GM21717 (cell line): ENCODE measurements at regions not wholly inside any gene's neighbourhood (a gene's known extent, or its start where the extent isn't known, plus 50 kb on each side); places are given as distances from the start of the nearest gene placed in this dataset.
"Not testable (repeated sequence)": the region's sequence is repeated elsewhere in the genome, so short reads cannot be mapped to it uniquely, and the experiment has no call there.

Experiments
- ATAC-seq: cut with Tn5 transposase; IDR thresholded peaks from one replicate; pipeline ENCODE4 v1.9.1; 2021; ENCODE audit warnings: mild to moderate bottlenecking, moderate library complexity; ENCODE audit not compliant: unreplicated experiment

DNA sequence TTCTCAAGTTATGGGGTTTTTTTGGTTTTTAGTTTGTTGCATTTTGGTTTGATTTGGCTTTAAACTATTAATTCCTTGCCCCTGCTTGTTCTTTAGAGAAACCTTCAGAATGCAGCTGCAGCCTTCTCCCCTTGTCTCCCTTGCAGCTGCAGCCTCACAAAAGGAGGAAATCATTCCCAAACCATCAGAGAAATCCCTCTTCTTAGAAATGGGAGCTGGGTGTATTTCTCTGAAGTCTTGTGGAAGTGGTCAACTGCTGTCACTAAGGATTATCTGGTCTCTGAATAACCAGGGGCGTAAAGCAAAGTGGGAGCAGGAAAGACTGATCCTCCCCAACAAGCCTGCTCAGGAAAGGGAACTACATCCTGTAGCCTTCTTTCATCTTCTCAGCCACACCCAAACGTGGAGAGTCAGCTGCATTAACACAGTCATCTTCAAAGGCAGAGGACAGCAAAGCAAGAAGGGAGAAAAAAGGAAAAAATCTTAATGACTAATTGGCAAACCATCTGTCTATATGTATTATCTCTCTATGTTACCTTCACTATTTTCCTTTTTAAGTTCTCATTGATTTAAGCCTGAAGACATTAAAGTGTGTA, 1834.1 kb upstream of the PIK3C3 start:
- no peak for ATAC-seq

DNA sequence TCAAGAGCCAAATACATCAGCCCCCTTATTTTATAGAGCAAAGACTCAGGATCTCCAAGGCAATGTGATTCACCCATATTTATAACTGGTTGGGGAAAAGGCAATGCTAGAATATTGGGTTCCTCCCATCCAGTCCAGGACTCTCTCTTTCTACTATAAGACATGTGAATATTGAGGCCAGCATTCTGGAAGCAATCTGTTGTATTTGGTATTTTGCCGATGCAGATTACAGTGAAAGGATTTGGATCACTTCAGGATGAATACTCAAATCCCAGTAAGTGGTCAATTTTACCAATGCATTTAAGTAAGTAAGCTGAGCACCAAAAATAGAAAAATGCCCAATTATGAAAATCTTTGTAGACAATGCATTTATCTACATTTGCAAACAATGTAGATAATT, 1834.7 kb upstream of the PIK3C3 start:
- ATAC-seq = no peak

DNA sequence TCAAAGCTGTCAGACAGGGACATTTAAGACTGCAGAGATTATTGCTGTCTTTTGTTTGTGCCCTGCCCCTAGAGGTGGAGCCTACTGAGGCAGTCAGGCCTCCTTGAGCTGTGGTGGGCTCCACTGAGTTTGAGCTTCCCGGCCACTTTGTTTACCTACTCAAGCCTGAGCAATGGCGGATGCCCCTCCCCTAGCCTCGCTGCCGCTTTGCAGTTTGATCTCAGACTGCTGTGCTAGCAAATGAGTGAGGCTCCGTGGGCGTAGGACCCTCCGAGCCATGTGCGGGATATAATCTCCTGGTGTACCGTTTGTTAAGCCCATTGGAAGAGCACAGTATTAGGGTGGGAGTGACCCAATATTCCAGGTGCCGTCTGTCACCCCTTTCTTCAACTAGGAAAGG, 1835.5 kb upstream of the PIK3C3 start:
- not testable (repeated sequence) for ATAC-seq

DNA sequence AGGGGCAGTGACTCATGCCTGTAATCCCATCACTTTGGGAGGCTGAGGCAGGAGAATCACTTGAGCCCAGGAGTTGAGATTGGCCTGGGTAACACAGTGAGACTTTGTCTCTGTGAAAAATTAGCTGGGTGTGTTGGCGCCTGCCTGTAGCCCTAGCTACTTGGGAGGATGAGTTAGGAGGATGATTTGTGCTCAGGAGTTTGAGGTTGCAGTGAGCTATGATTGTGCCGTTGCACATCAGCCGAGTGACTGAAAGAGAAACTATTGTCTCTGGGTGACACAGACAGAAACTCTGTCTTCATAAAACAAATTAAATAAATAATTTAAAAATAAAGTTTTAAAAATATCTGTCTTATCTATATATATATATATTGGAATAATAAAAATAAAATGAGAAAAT, 1844.6 kb upstream of the PIK3C3 start:
- no peak for ATAC-seq

DNA sequence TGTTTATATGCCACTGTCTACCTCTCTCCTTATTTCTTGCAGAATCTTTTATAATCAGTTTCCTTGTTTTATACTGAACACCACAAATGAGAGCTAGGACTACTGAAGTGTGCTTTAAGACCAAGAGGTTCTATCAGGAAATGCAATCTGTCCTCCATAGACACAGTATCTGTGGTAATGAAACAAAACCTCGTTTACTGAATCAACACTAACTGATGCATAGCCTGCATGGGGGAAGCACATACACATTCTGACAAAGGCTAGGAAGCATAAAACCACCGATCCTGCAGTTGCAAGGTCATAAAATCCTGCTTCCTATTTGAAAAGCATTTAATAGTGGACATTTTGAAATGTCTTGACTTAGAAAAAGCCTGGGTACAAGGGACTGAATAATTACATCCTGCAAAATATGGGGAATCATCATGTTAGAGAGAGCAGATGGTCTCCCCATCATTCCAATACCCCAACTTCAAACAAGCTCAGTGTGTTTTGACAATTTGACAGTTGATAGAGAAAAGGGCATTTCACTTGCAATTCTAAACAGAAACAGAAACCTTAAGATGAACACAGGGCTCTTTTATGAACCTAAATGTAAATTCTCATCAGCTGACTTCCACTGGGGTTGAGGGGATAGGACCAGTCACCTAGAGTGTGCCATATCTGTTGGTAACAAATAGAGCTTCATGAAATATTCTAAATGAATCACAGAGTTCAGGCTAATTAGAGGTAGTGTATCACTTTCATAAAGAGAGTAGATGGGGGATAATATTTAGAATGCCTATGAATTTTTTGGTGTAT, 1845.6 kb upstream of the PIK3C3 start:
- peak; percentile 73 for ATAC-seq

DNA sequence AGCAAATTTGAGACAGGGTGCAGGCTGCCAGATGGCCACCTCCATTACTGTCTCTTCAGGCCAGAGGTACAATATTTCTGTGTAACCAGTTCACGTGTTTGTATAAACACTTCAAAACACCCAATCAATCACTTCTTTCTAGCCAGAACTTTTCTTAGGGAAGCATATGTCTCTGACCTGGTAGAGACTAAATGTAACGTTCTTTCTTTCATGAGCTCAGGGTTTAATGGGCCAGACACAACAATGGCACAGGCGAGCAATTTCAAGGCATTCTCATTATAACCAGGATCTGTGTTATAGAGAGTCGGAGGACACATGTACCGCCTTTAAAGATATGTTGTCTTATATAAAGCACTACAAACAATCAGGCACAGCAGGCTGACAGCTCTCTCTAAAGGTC, 1846.4 kb upstream of the PIK3C3 start:
- no peak for ATAC-seq

DNA sequence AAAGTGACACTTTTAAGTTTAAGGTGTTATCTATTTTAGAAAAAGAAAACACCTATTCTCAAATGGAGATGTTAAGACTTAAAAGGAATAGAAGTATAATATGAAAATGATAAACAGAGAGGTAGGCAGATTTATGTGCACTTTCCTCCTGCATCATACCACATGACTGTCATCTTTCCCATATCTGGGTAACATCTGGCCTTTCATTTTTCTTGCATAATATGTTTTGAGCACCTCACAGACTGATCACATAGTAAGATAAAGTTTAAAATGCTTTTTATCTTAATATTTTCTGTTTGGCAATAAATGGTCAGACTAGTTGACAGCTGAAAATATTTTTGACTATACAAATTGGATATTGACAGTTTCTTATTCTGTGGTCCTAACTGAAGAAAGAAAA, 1852.1 kb upstream of the PIK3C3 start:
- no peak for ATAC-seq

DNA sequence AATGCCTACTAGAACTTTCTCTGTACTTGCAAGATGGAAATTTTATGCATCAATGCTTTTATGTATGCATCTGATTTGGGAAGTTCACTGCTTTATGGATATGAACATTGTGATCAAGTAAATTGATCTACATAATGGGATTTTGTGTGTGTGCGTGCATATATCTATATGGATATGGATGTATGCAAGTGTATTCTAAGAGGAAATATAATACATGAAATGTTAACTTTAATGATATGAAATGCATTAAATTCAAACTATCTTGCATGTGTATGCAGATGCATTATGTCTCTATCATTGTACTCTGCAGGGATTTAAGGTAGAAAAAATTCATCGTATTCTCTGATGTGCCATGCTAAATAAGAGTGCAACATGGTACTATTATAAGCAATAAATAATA, 1855.4 kb upstream of the PIK3C3 start:
- ATAC-seq = no peak

DNA sequence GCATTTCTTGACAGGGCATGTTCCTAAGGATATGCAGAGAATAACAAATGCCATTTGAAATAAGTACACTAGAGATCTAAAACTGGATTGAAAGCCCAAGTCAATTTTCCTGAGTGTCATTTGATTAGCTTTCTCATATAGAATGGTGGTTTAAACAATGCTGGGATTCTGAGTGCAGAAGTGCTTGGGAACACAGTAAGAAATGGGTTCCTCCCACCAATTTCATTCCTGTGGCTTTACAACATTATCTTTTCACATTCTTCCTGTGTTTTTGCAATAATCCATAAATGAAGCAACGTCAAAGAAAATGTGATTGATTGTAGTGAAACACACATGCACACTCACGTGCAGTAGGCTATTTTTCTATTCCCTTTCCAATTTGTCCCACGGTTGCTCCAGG, 1858.4 kb upstream of the PIK3C3 start:
- no peak for ATAC-seq

DNA sequence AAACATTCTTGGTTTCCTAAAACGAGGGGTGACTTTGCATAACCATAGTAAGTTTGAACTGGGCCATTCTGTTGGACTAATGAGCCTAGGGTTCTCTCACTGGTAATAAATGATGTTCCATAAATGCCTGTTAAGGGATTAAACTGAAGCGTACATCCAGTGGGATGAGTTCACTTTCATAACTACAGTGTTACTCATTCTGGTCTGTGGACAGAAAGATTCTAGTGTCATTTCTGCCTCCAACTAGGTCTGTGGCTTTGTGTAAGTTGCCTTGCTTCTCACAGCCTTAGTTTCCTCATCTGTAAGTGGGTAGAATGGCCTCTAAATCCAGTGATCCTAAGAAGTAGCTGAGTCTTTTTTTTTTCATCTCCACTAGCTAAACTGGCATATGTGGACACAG, 1860.6 kb upstream of the PIK3C3 start:
- ATAC-seq = no peak

DNA sequence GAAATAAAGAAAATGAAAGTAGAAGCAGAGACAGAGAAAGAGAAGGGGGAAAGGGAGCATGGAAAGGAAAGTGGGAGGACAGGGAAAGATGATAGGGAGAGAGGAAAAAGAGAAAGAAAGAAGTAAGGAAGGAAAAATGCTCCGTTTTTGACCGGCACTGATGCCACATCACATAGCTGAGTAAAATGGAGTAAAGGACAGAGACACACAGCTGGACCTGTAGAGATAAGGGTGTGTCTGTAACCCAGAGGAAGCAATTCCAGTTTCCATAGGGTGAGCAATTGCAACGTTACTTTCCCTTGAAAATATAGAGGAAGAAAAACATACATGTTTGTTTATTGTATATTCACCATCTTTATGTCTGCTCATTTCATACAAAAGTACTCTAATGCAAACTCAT, 1866.9 kb upstream of the PIK3C3 start:
- no peak for ATAC-seq

DNA sequence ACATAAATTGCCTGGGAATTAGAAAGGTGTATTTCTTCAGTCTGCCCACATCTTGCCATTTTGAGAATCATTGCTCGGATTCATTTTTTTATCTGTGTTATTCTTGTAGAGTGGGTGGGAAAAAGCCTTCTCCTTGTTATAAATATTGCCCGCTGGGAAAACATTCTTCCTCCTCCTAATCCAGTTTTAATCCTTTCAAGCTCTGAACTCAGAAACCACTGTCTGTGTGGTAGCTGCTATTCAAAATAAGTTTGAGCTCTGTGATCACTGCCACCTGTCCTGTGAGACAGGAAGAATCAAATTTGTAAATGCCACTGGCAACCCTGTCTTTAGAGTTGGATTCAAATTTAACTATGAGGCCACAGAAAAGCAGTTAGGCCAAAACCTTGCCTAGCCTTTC, 1875.2 kb upstream of the PIK3C3 start:
- ATAC-seq = no peak

DNA sequence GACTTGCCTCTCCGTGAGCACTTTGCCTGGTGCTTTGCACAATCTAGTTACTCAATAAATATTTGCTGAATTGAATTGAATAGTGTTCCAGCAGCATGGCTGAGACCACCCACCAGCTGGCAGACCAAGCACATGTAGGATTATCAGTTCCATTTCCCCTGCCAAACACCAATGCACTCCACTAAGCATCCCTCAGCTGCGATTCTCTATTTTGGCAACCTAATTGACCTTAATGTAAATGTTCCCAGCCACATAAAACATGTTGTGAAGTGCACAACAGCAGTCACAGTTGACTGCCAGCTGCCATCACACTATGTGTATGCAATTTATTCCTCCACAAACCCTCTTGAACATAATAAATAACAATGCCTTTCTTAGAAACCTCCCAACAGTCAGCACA, 1879.4 kb upstream of the PIK3C3 start:
- no peak for ATAC-seq

DNA sequence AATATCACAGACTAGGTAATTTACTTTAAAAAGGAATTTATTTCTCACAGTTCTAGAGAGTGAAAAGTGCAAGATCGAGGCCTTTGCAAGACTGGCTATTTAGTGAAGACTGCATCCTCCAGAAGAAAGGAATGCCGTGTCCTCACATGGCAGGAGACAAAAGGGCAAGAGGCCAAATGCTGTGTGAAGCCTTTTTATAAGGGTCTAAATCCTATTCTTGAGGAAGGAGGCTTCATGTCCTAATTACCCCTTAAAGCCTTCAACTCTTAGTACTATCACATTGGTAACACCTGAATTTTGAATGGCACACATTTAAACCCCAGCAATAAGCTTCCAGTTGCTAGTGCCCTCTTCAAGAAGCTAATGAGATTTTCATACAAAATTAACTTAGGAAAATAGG, 1882.3 kb upstream of the PIK3C3 start:
- no peak for ATAC-seq

DNA sequence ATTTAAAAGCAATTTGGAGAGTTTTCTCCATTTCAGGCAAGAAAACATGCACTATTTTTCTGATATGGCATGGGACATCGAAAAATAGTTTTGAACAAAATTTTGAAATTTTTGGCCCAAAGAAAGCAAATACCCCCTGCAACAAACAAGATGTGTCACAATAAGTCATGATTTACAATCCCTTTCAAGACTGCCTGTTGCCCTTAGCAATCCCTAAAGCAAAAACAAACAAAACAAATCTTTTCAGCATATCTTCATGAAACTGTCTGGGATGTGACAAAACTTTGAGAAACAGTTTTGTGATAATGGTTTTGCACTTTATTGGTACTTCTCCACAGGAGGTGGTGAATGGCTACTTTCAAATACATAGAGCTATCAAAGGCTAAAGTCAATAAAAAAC, 1888.7 kb upstream of the PIK3C3 start:
- ATAC-seq = no peak

DNA sequence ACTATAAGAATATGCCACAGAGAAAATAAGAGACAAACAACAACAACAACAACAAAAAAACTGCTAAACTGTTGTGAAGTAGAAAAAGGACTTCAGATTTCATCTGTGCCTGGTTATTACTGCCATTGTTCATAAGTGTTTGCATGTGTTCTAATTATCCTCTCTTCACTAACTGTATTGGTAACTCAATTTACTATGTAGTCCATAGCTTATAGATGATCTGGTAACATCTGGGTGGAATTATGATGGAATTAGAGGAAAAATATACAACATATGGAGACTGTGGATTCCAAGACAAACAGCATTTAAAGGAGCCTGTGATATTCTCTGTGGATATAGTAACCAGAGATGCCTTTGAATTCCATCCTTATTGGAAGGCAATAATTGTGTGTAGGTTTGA, 1891.5 kb upstream of the PIK3C3 start:
- no peak for ATAC-seq

DNA sequence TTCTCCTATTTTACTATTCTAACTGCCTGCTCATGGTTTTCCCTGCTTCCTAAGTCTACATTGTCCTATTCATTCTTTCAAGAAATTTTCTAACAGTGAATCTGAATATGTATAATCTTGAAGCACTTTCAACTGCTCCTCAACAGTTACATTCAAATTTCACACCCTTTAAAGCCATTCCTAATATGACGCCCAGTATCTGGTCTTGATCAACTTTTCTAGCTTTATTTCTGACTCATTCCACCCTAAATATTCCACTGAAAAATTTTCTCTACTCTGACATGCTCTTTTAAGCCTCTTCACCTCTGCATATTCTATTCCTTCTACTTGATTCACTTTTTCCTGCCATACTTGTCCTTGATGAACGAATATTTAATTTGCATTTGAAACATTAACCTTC, 1893.9 kb upstream of the PIK3C3 start:
- ATAC-seq = no peak

DNA sequence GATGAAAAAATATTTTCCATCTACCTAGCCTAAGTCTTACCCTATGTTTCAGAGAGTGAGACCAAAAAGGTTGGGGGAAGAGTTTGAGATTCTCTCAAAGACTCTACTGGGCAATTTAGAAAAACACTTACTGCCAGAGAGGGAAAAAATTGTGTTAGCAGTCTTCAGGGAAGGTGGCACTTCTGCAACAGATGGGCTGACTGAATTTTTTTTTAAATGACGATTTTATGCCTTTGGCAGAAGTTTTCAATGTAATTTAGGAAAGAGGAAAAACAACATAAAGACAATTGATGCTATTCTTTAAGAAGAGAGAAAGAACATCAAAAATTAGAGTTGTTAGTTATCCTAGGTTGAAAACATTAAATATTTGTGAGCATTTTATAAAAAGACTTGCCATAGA, 1894.5 kb upstream of the PIK3C3 start:
- no peak for ATAC-seq

DNA sequence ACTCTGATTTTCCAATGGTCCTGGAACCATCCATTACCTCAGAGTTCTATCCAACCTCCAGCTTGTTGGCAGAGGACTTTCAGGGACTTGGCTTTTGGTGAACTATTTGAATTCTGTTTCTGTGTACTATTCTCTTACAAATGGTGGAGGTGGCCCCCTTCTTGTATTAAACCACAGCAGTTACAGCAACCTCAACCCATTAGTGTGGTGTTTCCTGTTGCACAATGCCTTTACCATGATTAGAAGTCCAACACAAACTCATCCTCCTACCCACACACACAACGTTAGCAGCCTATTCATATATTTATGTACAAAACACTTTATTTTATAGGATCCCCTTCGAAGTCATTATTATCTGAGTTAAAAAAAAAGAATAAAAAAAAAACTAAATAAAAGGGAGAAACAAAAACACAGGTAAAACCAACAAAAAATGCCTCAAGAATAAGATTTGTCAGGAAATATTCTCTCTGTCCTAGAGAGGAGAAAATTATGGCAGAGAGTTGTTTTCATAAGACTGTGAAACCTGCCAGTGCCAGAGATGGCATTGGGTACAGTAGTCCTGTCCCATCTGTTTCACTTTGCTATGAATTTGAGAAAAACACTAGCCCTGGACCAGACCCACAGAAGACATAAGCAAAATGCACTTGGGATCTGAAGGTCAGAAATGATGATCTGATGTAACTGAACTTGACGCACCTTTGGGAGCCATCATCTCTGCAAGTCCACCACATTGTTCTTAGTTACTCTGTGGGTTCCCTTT, 1896.0 kb upstream of the PIK3C3 start:
- ATAC-seq = no peak

DNA sequence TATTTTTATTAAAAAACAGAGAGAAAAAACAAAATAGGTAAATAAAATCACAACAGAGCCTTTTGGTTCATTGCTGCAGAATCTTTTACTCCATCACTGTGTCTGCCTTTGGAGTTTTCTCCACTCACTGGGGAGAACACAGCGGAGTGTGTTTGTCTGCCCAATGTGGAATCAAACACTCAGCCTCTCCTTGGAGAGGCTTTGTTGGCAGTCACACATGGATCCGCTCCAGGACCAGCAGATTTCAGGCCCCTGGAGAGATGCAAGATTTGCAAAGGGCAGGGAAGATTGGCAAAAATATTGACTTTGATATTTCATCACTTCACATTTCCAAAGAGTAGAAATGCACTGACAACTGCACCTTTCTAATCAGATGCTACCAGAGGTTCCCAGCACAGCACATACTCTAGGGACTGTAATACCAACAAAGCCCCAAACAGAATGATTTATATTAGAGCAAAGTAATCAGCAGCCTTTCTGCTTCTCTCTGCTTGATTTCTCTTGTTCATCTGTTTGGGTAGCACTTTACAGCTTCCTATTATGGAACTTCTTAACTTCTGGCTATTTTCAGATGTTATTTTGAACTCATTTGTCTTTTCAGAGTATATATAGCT, 1898.8 kb upstream of the PIK3C3 start:
- no peak for ATAC-seq

DNA sequence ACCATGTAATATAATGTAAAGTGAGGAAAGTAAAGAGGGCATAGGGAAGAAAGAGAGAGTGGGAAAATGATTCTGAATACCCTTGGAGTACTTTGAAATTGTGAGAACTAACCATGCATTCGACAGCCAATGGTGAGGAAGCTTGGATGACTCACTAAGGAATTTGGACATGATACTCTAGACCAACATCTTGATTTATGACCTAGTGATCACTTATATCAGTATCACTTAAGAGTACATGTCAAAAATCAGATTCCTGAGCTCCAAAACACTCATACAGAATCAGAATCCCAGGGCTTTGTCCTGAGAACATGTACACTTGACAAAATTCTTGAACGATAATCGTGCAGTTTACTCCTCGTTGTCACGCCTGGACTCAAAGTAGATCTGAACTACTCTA, 1899.8 kb upstream of the PIK3C3 start:
- no peak for ATAC-seq

DNA sequence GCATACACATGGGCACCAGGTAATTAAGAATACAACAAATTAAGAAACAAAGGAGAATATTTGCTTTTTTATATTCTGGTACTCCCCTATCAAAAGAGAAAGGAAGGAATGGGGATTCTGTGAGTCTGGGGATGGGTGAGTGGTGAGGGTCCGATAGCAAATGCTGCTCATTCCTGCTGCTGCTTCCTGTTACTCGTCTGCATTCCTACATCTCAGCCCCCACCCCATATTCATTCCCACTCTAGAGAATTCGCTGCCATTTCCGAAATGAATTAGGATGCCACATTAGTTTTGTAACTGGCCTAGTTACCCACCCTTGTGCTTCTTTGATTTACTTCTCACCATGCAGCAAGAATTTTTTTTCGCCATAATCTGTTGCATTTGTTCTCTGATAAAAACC, 1905.3 kb upstream of the PIK3C3 start:
- no peak for ATAC-seq
